Endothelial cell of umbilical vein (primary cell): ENCODE measurements at regions not wholly inside any gene's neighbourhood (a gene's known extent, or its start where the extent isn't known, plus 50 kb on each side); places are given as distances from the start of the nearest gene placed in this dataset.

Source experiments
- BruUV-seq: library from RNA; stranded (reverse); fragments of 400-500 nt; replicated peaks from 2 replicates; lab custom pipeline; 2021; lab: Mats Ljungman, UMichigan
- CTCF ChIA-PET: fragments of 300-600, 350-600 bp; sonication (Branson Sonifier 250); formaldehyde crosslinking; loops from one replicate; lab custom pipeline; 2021; ENCODE audit warnings: antibody characterized with exemption, inconsistent platforms; lab: Charles Lee
- POLR2A ChIA-PET: fragments of 300-600, 350-600 bp; sonication (Branson Sonifier 250); formaldehyde crosslinking; loops from one replicate; lab custom pipeline; 2021; ENCODE audit warnings: antibody characterized with exemption, inconsistent platforms; lab: Charles Lee
- DNase-seq: peaks from one replicate; pipeline ENCODE4 v3.0.0-alpha.2; 2011; ENCODE audit warnings: low read depth, low spot score
- FAIRE-seq: peaks from 2 replicates; lab custom pipeline; 2011; peaks lifted over from hg19 to GRCh38; lab: Jason Lieb, UNC
- H2AFZ ChIP-seq: 2 replicates; pipeline ENCODE4 v1.6.0; 2012; ENCODE audit warnings: low read depth, low read length, control low read depth, inconsistent platforms
- H3K27ac ChIP-seq: 2 replicates; pipeline ENCODE4 v1.5.1; 2011; ENCODE audit warnings: low read depth, mild to moderate bottlenecking, control low read depth, low read length, moderate library complexity; ENCODE audit not compliant: insufficient read depth
- H3K27me3 ChIP-seq, 2 experiments: 2 replicates each; pipeline versions ENCODE4 v1.6.0 to v1.6.1; 2011; ENCODE audit warnings: low read length in 2 of 2, mixed read lengths in 1 of 2; ENCODE audit not compliant: control insufficient read depth in 2 of 2, insufficient read depth in 2 of 2
- H3K36me3 ChIP-seq, 2 experiments: 2 replicates in 1 of 2; 3 replicates in 1 of 2; pipeline ENCODE4 v1.5.1; 2011; ENCODE audit warnings: low read length in 2 of 2, mild to moderate bottlenecking in 1 of 2, moderate library complexity in 1 of 2; ENCODE audit not compliant: control insufficient read depth in 2 of 2, insufficient read depth in 2 of 2; ENCODE audit errors: extremely low read depth in 1 of 2
- H3K4me1 ChIP-seq: 3 replicates; pipeline ENCODE4 v1.5.1; 2011; ENCODE audit warnings: mild to moderate bottlenecking, low read length; ENCODE audit not compliant: control insufficient read depth, insufficient read depth; ENCODE audit errors: extremely low read depth
- H3K4me2 ChIP-seq: 2 replicates; pipeline ENCODE4 v1.6.1; 2011; ENCODE audit warnings: low read length, control low read depth, mixed read lengths; ENCODE audit not compliant: insufficient read depth
- H3K4me3 ChIP-seq, 3 experiments: fragments of 200-600 bp in 1 of 3; sonication (generic), shearing (Covaris generic) in 1 of 3; replicated peaks in 1 of 3; 2 replicates each; pipeline ENCODE4 v1.5.1; 2011 to 2016; ENCODE audit warnings: control low read depth in 3 of 3, low read length in 3 of 3, mild to moderate bottlenecking in 2 of 3, inconsistent platforms in 1 of 3, low read depth in 1 of 3, moderate library complexity in 1 of 3; ENCODE audit not compliant: insufficient read depth in 1 of 3
- H3K79me2 ChIP-seq: 2 replicates; pipeline ENCODE4 v1.6.0; 2012; ENCODE audit warnings: low read length, inconsistent platforms; ENCODE audit not compliant: control insufficient read depth, insufficient read depth
- H3K9ac ChIP-seq: replicated peaks from 2 replicates; pipeline ENCODE3; 2011; ENCODE audit warnings: low read length, control low read depth; ENCODE audit not compliant: insufficient read depth; ENCODE audit errors: extremely low read depth
- H3K9me1 ChIP-seq: replicated peaks from 3 replicates; pipeline ENCODE4 v1.6.0; 2011; ENCODE audit warnings: mild to moderate bottlenecking, low read length; ENCODE audit not compliant: control insufficient read depth, insufficient read depth; ENCODE audit errors: extremely low read depth
- H3K9me3 ChIP-seq: replicated peaks from 2 replicates; pipeline ENCODE4 v1.5.1; 2012; ENCODE audit warnings: low read length, inconsistent platforms; ENCODE audit not compliant: control insufficient read depth, insufficient read depth
- H4K20me1 ChIP-seq: replicated peaks from 2 replicates; pipeline ENCODE3; 2011; ENCODE audit warnings: mild to moderate bottlenecking, low read length; ENCODE audit not compliant: control insufficient read depth, insufficient read depth; ENCODE audit errors: extremely low read depth
- EZH2 ChIP-seq: IDR thresholded peaks from 2 replicates; pipeline ENCODE4 v1.6.1; 2012; ENCODE audit warnings: borderline replicate concordance, low read depth, mild to moderate bottlenecking, moderate library complexity, low read length, inconsistent platforms; ENCODE audit not compliant: severe bottlenecking
- FOS ChIP-seq: IDR thresholded peaks from 2 replicates; pipeline ENCODE4 v1.6.1; 2011; ENCODE audit warnings: mild to moderate bottlenecking, low read length, moderate library complexity, borderline replicate concordance; ENCODE audit not compliant: insufficient read depth
- GATA2 ChIP-seq: IDR thresholded peaks from 2 replicates; pipeline ENCODE4 v1.7.0; 2011; ENCODE audit warnings: low read depth, mild to moderate bottlenecking, moderate library complexity, mixed read lengths, low read length; ENCODE audit not compliant: insufficient read length, insufficient read depth
- JUN ChIP-seq: IDR thresholded peaks from 2 replicates; pipeline ENCODE4 v1.6.1; 2011; ENCODE audit warnings: borderline replicate concordance, low read depth; ENCODE audit not compliant: insufficient read length, insufficient read depth
- MYC ChIP-seq: IDR thresholded peaks from one replicate; pipeline ENCODE4 v1.6.1; 2011; ENCODE audit warnings: mild to moderate bottlenecking, low read depth, low read length
- POLR2A ChIP-seq: IDR thresholded peaks from 2 replicates; pipeline ENCODE4 v1.6.1; 2012; ENCODE audit warnings: low read depth, mild to moderate bottlenecking, control low read depth, low read length
- POLR2AphosphoS5 ChIP-seq: IDR thresholded peaks from 2 replicates; pipeline ENCODE4 v1.6.1; 2012; ENCODE audit warnings: low read depth, mild to moderate bottlenecking, control low read depth, low read length, moderate library complexity; ENCODE audit not compliant: insufficient read depth
- dilution Hi-C: fragments of 300-500 bp; cut with MboI; formaldehyde crosslinking; loops from one replicate; pipeline ENCODE4 v1.15.0; 2019; ENCODE audit warnings: low sequenced_read_pairs; ENCODE audit not compliant: extremely low pct_ligation_motif_present
- intact Hi-C: fragments of 100-400 bp; cut with micrococcal nuclease; formaldehyde crosslinking; loops from one replicate; pipeline ENCODE4 v1.10.0; 2022
- TF ChIP-seq, protein P1 (sequence below): IDR thresholded peaks from 2 replicates; pipeline ENCODE4 v1.6.1; 2011; ENCODE audit not compliant: insufficient read depth, insufficient read length
- TF ChIP-seq, protein P2 (sequence below), 2 donors: IDR thresholded peaks; 1 replicate in 1 of 2; 2 replicates in 1 of 2; pipeline ENCODE4 v1.5.1; 2011; ENCODE audit warnings: low read length in 2 of 2, mild to moderate bottlenecking in 2 of 2, moderate library complexity in 2 of 2, control low read depth in 1 of 2, inconsistent platforms in 1 of 2, low read depth in 1 of 2; ENCODE audit not compliant: insufficient read depth in 1 of 2; ENCODE audit errors: extremely low read depth in 1 of 2

GRCh38 chr16:66205287-66206231 is 160.9 kb upstream of the CDH5 start:
- ChIA-PET CTCF (no interaction called here), POLR2A (no interaction called here)
- H3K79me2 ChIP-seq: no peaks in the 10 kb centered on the region
- dilution Hi-C loops: no loop called here
- peak overlapping the region; percentile 26 for H3K4me2 ChIP-seq
- no peaks in the 10 kb centered on the region for H3K9me1 ChIP-seq
- FAIRE-seq (no peak), DNase-seq (no peak)
- H3K27me3 ChIP-seq: no peaks in the 10 kb centered on the region
- H3K27ac ChIP-seq: no peak overlapping the region
- H3K36me3 ChIP-seq: no peaks in the 10 kb centered on the region
- no TSS peak for BruUV-seq
- H3K9ac ChIP-seq: no peak overlapping the region
- H2AFZ ChIP-seq: no peak overlapping the region
- H3K4me1 ChIP-seq: peaks cover 3% of the 10 kb centered on the region
- H3K9me3 ChIP-seq: no peaks in the 10 kb centered on the region
- intact Hi-C loops: no loop called here
- H3K4me3 ChIP-seq: no peak overlapping the region
- TF ChIP-seq POLR2AphosphoS5: no peak
- TF ChIP-seq, protein P1, sequence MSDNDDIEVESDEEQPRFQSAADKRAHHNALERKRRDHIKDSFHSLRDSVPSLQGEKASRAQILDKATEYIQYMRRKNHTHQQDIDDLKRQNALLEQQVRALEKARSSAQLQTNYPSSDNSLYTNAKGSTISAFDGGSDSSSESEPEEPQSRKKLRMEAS: no peak
- no peak for TF ChIP-seq MYC
- no peak for TF ChIP-seq EZH2
- TF ChIP-seq, protein P2, sequence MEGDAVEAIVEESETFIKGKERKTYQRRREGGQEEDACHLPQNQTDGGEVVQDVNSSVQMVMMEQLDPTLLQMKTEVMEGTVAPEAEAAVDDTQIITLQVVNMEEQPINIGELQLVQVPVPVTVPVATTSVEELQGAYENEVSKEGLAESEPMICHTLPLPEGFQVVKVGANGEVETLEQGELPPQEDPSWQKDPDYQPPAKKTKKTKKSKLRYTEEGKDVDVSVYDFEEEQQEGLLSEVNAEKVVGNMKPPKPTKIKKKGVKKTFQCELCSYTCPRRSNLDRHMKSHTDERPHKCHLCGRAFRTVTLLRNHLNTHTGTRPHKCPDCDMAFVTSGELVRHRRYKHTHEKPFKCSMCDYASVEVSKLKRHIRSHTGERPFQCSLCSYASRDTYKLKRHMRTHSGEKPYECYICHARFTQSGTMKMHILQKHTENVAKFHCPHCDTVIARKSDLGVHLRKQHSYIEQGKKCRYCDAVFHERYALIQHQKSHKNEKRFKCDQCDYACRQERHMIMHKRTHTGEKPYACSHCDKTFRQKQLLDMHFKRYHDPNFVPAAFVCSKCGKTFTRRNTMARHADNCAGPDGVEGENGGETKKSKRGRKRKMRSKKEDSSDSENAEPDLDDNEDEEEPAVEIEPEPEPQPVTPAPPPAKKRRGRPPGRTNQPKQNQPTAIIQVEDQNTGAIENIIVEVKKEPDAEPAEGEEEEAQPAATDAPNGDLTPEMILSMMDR (IDR thresholded peaks at IDR 0.05; ENCODE audit: extremely low read depth in 1 of 2, insufficient read depth in 1 of 2, low read depth in 1 of 2, low read length in 2 of 2): no peak
- no peak for TF ChIP-seq POLR2A
- TF ChIP-seq FOS: no peak
- TF ChIP-seq GATA2: no peak
- TF ChIP-seq JUN: no peak
- H4K20me1 ChIP-seq: no peaks in the 10 kb centered on the region
